IMR-90 (cell line): ENCODE measurements at regions not wholly inside any gene's neighbourhood (a gene's known extent, or its start where the extent isn't known, plus 50 kb on each side); places are given as distances from the start of the nearest gene placed in this dataset.

Source experiments
- ATAC-seq: fragments of 200-7000 bp; cut with Tn5 transposase; 2 replicates; pipeline ENCODE4 v1.9.1; 2020; ENCODE audit warnings: low read depth, mild to moderate bottlenecking, moderate library complexity
- BruUV-seq: library from RNA; stranded (reverse); fragments of 400-500 nt; replicated peaks from 2 replicates; lab custom pipeline; 2021; lab: Mats Ljungman, UMichigan
- CTCF ChIA-PET: fragments of 300-600 bp; formaldehyde crosslinking; extraction: SDS; loops from one replicate; lab custom pipeline; 2021; ENCODE audit warnings: antibody characterized with exemption; lab: Yijun Ruan, JAX
- POLR2A ChIA-PET: fragments of 300-600 bp; sonication (Branson Sonifier 250); formaldehyde crosslinking; loops from one replicate; lab custom pipeline; 2022; ENCODE audit warnings: antibody characterized with exemption; ENCODE audit not compliant: unreplicated experiment; lab: Charles Lee
- DNase-seq: peaks from one replicate; pipeline ENCODE4 v3.0.0; 2013
- H2AFZ ChIP-seq: replicated peaks from 2 replicates; pipeline ENCODE3; 2013; ENCODE audit warnings: low read length, mild to moderate bottlenecking; ENCODE audit not compliant: poor library complexity
- H2AK5ac ChIP-seq: 2 replicates; pipeline ENCODE4 v1.6.1; 2013; ENCODE audit warnings: low read depth, low read length, inconsistent platforms
- H2AK9ac ChIP-seq: replicated peaks from 2 replicates; pipeline ENCODE3; 2013; ENCODE audit warnings: mild to moderate bottlenecking, low read depth, low read length, moderate library complexity; ENCODE audit not compliant: poor library complexity
- H2BK120ac ChIP-seq: 2 replicates; pipeline ENCODE4 v1.6.1; 2013; ENCODE audit warnings: low read depth, low read length, inconsistent platforms
- H2BK15ac ChIP-seq: 3 replicates; pipeline ENCODE4 v1.6.1; 2013; ENCODE audit warnings: low read depth, low read length, inconsistent platforms
- H2BK20ac ChIP-seq: 2 replicates; pipeline ENCODE4 v1.6.1; 2013; ENCODE audit warnings: low read depth, mild to moderate bottlenecking, inconsistent platforms, low read length, moderate library complexity
- H2BK5ac ChIP-seq: 2 replicates; pipeline ENCODE4 v1.6.1; 2013; ENCODE audit warnings: mild to moderate bottlenecking, low read depth, low read length, inconsistent platforms; ENCODE audit not compliant: poor library complexity, severe bottlenecking
- H3K14ac ChIP-seq: replicated peaks from 2 replicates; pipeline ENCODE4 v1.6.1; 2013; ENCODE audit warnings: low read depth, low read length, inconsistent platforms
- H3K18ac ChIP-seq: 2 replicates; pipeline ENCODE4 v1.6.1; 2013; ENCODE audit warnings: low read depth, low read length, control low read depth
- H3K23ac ChIP-seq: 2 replicates; pipeline ENCODE4 v1.6.1; 2013; ENCODE audit warnings: low read depth, low read length, inconsistent platforms
- H3K27ac ChIP-seq: 2 replicates; pipeline ENCODE4 v1.5.1; 2013; ENCODE audit warnings: mild to moderate bottlenecking, control low read depth, low read length; ENCODE audit not compliant: insufficient read depth
- H3K27me3 ChIP-seq: 2 replicates; pipeline ENCODE4 v1.6.1; 2013; ENCODE audit warnings: low read length; ENCODE audit not compliant: control insufficient read depth, insufficient read depth
- H3K36me3 ChIP-seq: 2 replicates; pipeline ENCODE4 v1.6.1; 2013; ENCODE audit warnings: low read length, mixed read lengths; ENCODE audit not compliant: control insufficient read depth, insufficient read depth
- H3K4ac ChIP-seq: 2 replicates; pipeline ENCODE4 v1.6.1; 2013; ENCODE audit warnings: low read depth, low read length, inconsistent platforms
- H3K4me1 ChIP-seq: 2 replicates; pipeline ENCODE4 v1.6.1; 2013; ENCODE audit warnings: low read length, mixed read lengths; ENCODE audit not compliant: control insufficient read depth, insufficient read depth
- H3K4me2 ChIP-seq: 2 replicates; pipeline ENCODE4 v1.6.1; 2013; ENCODE audit warnings: low read depth, mild to moderate bottlenecking, control low read depth, low read length, moderate library complexity
- H3K4me3 ChIP-seq: 2 replicates; pipeline ENCODE4 v1.5.1; 2013; ENCODE audit warnings: low read depth, mild to moderate bottlenecking, control low read depth, low read length, moderate library complexity; ENCODE audit not compliant: insufficient read depth
- H3K56ac ChIP-seq: 2 replicates; pipeline ENCODE4 v1.6.1; 2013; ENCODE audit warnings: low read length, inconsistent platforms; ENCODE audit not compliant: insufficient read depth; ENCODE audit errors: extremely low read depth
- H3K79me1 ChIP-seq, 2 experiments: 2 replicates each; pipeline ENCODE4 v1.6.1; 2013; ENCODE audit warnings: low read length in 2 of 2, inconsistent platforms in 1 of 2, low read depth in 1 of 2
- H3K9ac ChIP-seq: 2 replicates; pipeline ENCODE4 v1.6.1; 2013; ENCODE audit warnings: low read depth, low read length, control low read depth
- H3K9me1 ChIP-seq: 2 replicates; pipeline ENCODE4 v1.6.1; 2013; ENCODE audit warnings: low read length, inconsistent platforms; ENCODE audit not compliant: insufficient read depth
- H3K9me3 ChIP-seq: 2 replicates; pipeline ENCODE4 v1.6.1; 2013; ENCODE audit warnings: low read length; ENCODE audit not compliant: control insufficient read depth, insufficient read depth
- H4K20me1 ChIP-seq: 2 replicates; pipeline ENCODE4 v1.6.1; 2013; ENCODE audit warnings: low read length, inconsistent platforms; ENCODE audit not compliant: insufficient read depth
- H4K5ac ChIP-seq: 2 replicates; pipeline ENCODE4 v1.6.1; 2013; ENCODE audit warnings: mild to moderate bottlenecking, low read depth, low read length, control low read depth
- H4K8ac ChIP-seq, 2 experiments: 2 replicates each; pipeline ENCODE4 v1.6.1; 2013; ENCODE audit warnings: low read depth in 2 of 2, low read length in 2 of 2, control low read depth in 1 of 2, inconsistent platforms in 1 of 2
- H4K91ac ChIP-seq: 2 replicates; pipeline ENCODE4 v1.6.1; 2013; ENCODE audit warnings: low read depth, low read length, inconsistent platforms; ENCODE audit not compliant: insufficient read depth
- CHD1 ChIP-seq: IDR thresholded peaks from 2 replicates; pipeline ENCODE4 v1.6.1; 2012; ENCODE audit warnings: low read depth, low read length, improper control_type of control experiment
- POLR2A ChIP-seq: IDR thresholded peaks from 2 replicates; pipeline ENCODE4 v1.6.1; 2012; ENCODE audit warnings: mild to moderate bottlenecking, low read depth, low read length
- WGBS, 2 experiments: methylation state at CpG; one replicate each; pipeline versions ENCODE4 v1.1.5 to v1.1.7; 2013; ENCODE audit warnings: missing lambda C conversion rate in 2 of 2; ENCODE audit not compliant: insufficient read length in 1 of 2; ENCODE audit errors: extremely low coverage in 2 of 2; 5-methylcytosine and 5-hydroxymethylcytosine counted together
- dilution Hi-C: fragments of 300-500 bp; cut with HindIII; formaldehyde crosslinking; loops from one replicate; pipeline ENCODE4 v1.14.3; 2018; ENCODE audit warnings: low sequenced_read_pairs; ENCODE audit not compliant: unreplicated experiment
- in situ Hi-C: fragments of 300-500 bp; cut with MboI; formaldehyde crosslinking; loops from 3 replicates; pipeline ENCODE4 v1.14.3; 2019; ENCODE audit warnings: low sequenced_read_pairs, inconsistent platforms, mixed read lengths
- intact Hi-C: fragments of 100-400 bp; cut with micrococcal nuclease; formaldehyde crosslinking; loops from 2 replicates; pipeline ENCODE4 v1.10.0; 2022

DNA sequence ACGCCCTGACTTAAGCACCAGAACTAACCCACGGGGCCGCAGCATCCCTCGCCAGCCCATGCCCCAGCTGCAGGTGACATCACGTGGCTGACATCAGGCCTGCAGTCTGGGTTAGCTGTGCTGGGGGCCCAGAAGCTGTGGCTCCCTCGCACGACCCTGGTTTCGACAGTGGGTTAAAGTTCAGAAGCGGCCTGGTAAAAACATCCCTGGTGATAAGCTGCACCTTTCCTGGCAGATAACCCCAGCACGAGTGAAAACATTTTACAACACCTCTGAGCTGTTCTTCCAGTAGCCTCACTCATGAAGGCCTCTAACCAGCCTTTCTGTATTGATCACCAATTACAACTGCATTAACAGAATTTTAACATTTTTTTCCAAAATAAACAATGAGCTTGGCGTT, 136.4 kb upstream of the RREB1 start:
- ChIA-PET CTCF (interaction anchor here (0.6 kb wide), 1 partner anchor 159 kb away, joined by 4 read pairs; no protein-coding TSS in a partner anchor), POLR2A (no interaction called here)
- Histone ChIP-seq H3K14ac (no peak overlapping the region), H3K27ac (no peak overlapping the region), H3K56ac (no peak overlapping the region), H2AK9ac (no peak overlapping the region), H3K79me1 (no peaks in the 10 kb centered on the region), H3K9ac (no peak overlapping the region), H3K9me3 (no peaks in the 10 kb centered on the region), H4K8ac (no peak overlapping the region), H2BK20ac (no peak overlapping the region), H2AK5ac (no peak overlapping the region), H3K4me1 (no peaks in the 10 kb centered on the region), H2BK120ac (no peak overlapping the region), H3K4me2 (no peak overlapping the region), H2BK15ac (no peak overlapping the region), H3K9me1 (no peaks in the 10 kb centered on the region), H2BK5ac (no peak overlapping the region), H3K36me3 (no peaks in the 10 kb centered on the region), H3K23ac (no peak overlapping the region), H3K4me3 (no peak overlapping the region), H4K20me1 (no peaks in the 10 kb centered on the region), H2AFZ (no peak overlapping the region), H3K4ac (no peak overlapping the region), H3K18ac (no peak overlapping the region), H4K91ac (no peak overlapping the region), H4K5ac (no peak overlapping the region), H3K27me3 (peaks cover 7% of the 10 kb centered on the region)
- in situ Hi-C loops: no loop called here
- BruUV-seq: no TSS peak
- no peak for TF ChIP-seq CHD1
- TF ChIP-seq POLR2A: no peak
- intact Hi-C loops: no loop called here
- WGBS, 2 experiments: 37% methylated on average over 5 of the region's 11 CpGs; no CpG with 5 or more reads in 1 of the 2 experiments
- DNase-seq (no peak), ATAC-seq (no peak)
- dilution Hi-C loops: no loop called here
